HCT116 (cell line): ENCODE measurements at regions not wholly inside any gene's neighbourhood (a gene's known extent, or its start where the extent isn't known, plus 50 kb on each side); places are given as distances from the start of the nearest gene placed in this dataset.

Source experiments
- ATAC-seq: fragments of 200-7000 bp; cut with Tn5 transposase; 2 replicates; pipeline ENCODE4 v1.9.1; 2020; ENCODE audit warnings: mild to moderate bottlenecking, moderate library complexity
- BruUV-seq: library from RNA; stranded (reverse); fragments of 400-500 nt; replicated peaks from 2 replicates; lab custom pipeline; 2021; lab: Mats Ljungman, UMichigan
- CTCF ChIA-PET: fragments of 300-600 bp; sonication (Branson Sonifier 250); formaldehyde crosslinking; loops from one replicate; lab custom pipeline; 2021; ENCODE audit warnings: antibody characterized with exemption; lab: Charles Lee
- POLR2A ChIA-PET: fragments of 300-600, 350-600 bp; sonication (Branson Sonifier 250); formaldehyde crosslinking; loops from one replicate; lab custom pipeline; 2021; ENCODE audit warnings: antibody characterized with exemption; lab: Charles Lee
- RAD21 ChIA-PET, 2 experiments: fragments of 300-600 bp; sonication (Branson Sonifier 250); formaldehyde crosslinking; loops; one replicate each; lab custom pipeline; 2023; ENCODE audit warnings: low total read pairs in 2 of 2; ENCODE audit not compliant: uncharacterized antibody in 2 of 2, unreplicated experiment in 2 of 2, low non-redundant PET in 1 of 2; lab: Charles Lee
- DNase-seq: peaks from one replicate; pipeline ENCODE4 v3.0.0-alpha.2; 2010; ENCODE audit warnings: low read depth, low spot score
- H2AFZ ChIP-seq: fragments of 200-600 bp; shearing (Covaris generic), sonication (generic); 2 replicates; pipeline ENCODE4 v1.6.1; 2017; ENCODE audit warnings: low read depth, mixed run types, mixed read lengths, antibody characterized with exemption, low read length; ENCODE audit not compliant: poor library complexity, severe bottlenecking
- H3K27ac ChIP-seq: 2 replicates; pipeline ENCODE4 v1.5.1; 2012; ENCODE audit warnings: low read depth, low read length
- H3K27me3 ChIP-seq: fragments of 200-600 bp; sonication (generic); 2 replicates; pipeline ENCODE4 v1.6.1; 2016; ENCODE audit warnings: mixed run types, low read length, mixed read lengths; ENCODE audit not compliant: insufficient read depth
- H3K36me3 ChIP-seq, 2 experiments: fragments of 200-500 bp in 1 of 2; fragments of 200-600 bp in 1 of 2; sonication (Bioruptor generic) in 1 of 2; sonication (generic) in 1 of 2; 2 replicates each; pipeline versions ENCODE4 v1.5.1 to v1.6.1; 2014 to 2016; ENCODE audit warnings: low read length in 2 of 2, inconsistent platforms in 1 of 2, mixed read lengths in 1 of 2, mixed run types in 1 of 2; ENCODE audit not compliant: insufficient read depth in 2 of 2, control insufficient read depth in 1 of 2
- H3K4me1 ChIP-seq, 2 experiments: fragments of 200-600 bp in 1 of 2; sonication (generic) in 1 of 2; 2 replicates each; pipeline versions ENCODE4 v1.5.1 to v1.6.1; 2012 to 2017; ENCODE audit warnings: low read length in 2 of 2, inconsistent platforms in 1 of 2, mild to moderate bottlenecking in 1 of 2, mixed read lengths in 1 of 2, mixed run types in 1 of 2, moderate library complexity in 1 of 2; ENCODE audit not compliant: insufficient read depth in 2 of 2, control insufficient read depth in 1 of 2
- H3K4me2 ChIP-seq: fragments of 200-600 bp; sonication (generic); 2 replicates; pipeline ENCODE4 v1.6.1; 2017; ENCODE audit warnings: mixed run types, low read length, mixed read lengths
- H3K4me3 ChIP-seq, 2 experiments: fragments of 200-600 bp in 1 of 2; sonication (generic) in 1 of 2; replicated peaks in 1 of 2; 2 replicates each; pipeline ENCODE4 v1.5.1; 2011 to 2016; ENCODE audit warnings: low read length in 2 of 2, control low read depth in 1 of 2, low read depth in 1 of 2, mild to moderate bottlenecking in 1 of 2, mixed read lengths in 1 of 2, mixed run types in 1 of 2
- H3K79me2 ChIP-seq: fragments of 200-600 bp; sonication (generic); 2 replicates; pipeline ENCODE4 v1.6.1; 2017; ENCODE audit warnings: mild to moderate bottlenecking, mixed run types, low read length, moderate library complexity, mixed read lengths; ENCODE audit not compliant: insufficient read depth
- H3K9ac ChIP-seq: fragments of 200-600 bp; sonication (generic); 2 replicates; pipeline ENCODE4 v1.6.1; 2016; ENCODE audit warnings: low read length, mixed read lengths
- H3K9me2 ChIP-seq: fragments of 200-600 bp; sonication (generic), shearing (Covaris generic); 2 replicates; pipeline ENCODE4 v1.6.1; 2017; ENCODE audit warnings: mixed run types, mild to moderate bottlenecking, moderate library complexity; ENCODE audit not compliant: insufficient read depth
- H3K9me3 ChIP-seq, 2 experiments: fragments of 200-500 bp in 1 of 2; fragments of 200-600 bp in 1 of 2; sonication (Bioruptor generic) in 1 of 2; sonication (generic) in 1 of 2; 2 replicates each; pipeline ENCODE4 v1.6.1; 2014 to 2017; ENCODE audit warnings: low read length in 2 of 2, mixed read lengths in 2 of 2, inconsistent platforms in 1 of 2, low read depth in 1 of 2, mild to moderate bottlenecking in 1 of 2, mixed run types in 1 of 2, moderate library complexity in 1 of 2; ENCODE audit not compliant: control insufficient read depth in 1 of 2, insufficient read depth in 1 of 2
- H4K20me1 ChIP-seq: fragments of 200-600 bp; sonication (generic), shearing (Covaris generic); 2 replicates; pipeline ENCODE4 v1.6.1; 2017; ENCODE audit warnings: mixed run types, mild to moderate bottlenecking, moderate library complexity; ENCODE audit not compliant: insufficient read depth
- CBX3 ChIP-seq: IDR thresholded peaks from 2 replicates; pipeline ENCODE4 v1.6.1; 2012; ENCODE audit warnings: low read depth
- CEBPB ChIP-seq: IDR thresholded peaks from 2 replicates; pipeline ENCODE4 v1.6.1; 2012; ENCODE audit warnings: low read depth
- EGR1 ChIP-seq: IDR thresholded peaks from 2 replicates; pipeline ENCODE4 v1.6.1; 2012; ENCODE audit warnings: low read depth
- FOSL1 ChIP-seq: IDR thresholded peaks from 2 replicates; pipeline ENCODE4 v1.6.1; 2012; ENCODE audit warnings: low read depth
- JUND ChIP-seq: IDR thresholded peaks from 2 replicates; pipeline ENCODE4 v1.6.1; 2012
- POLR2A ChIP-seq: IDR thresholded peaks from 2 replicates; pipeline ENCODE4 v1.7.0; 2011; ENCODE audit warnings: borderline replicate concordance; ENCODE audit not compliant: insufficient read depth, insufficient read length; ENCODE audit errors: extremely low read depth
- POLR2AphosphoS5 ChIP-seq: IDR thresholded peaks from 2 replicates; pipeline ENCODE4 v1.6.1; 2011; ENCODE audit warnings: mild to moderate bottlenecking, low read depth, low read length, moderate library complexity
- RAD21 ChIP-seq: IDR thresholded peaks from 2 replicates; pipeline ENCODE4 v1.6.1; 2012; ENCODE audit warnings: low read depth, mild to moderate bottlenecking
- SIN3A ChIP-seq: IDR thresholded peaks from 2 replicates; pipeline ENCODE4 v1.6.1; 2012; ENCODE audit warnings: low read depth
- SP1 ChIP-seq: IDR thresholded peaks from 2 replicates; pipeline ENCODE4 v1.6.1; 2012; ENCODE audit warnings: low read depth
- TCF7L2 ChIP-seq: IDR thresholded peaks from 2 replicates; pipeline ENCODE4 v1.7.0; 2011; ENCODE audit warnings: borderline replicate concordance, inconsistent platforms; ENCODE audit not compliant: insufficient read depth, insufficient read length; ENCODE audit errors: extremely low read depth
- YY1 ChIP-seq: IDR thresholded peaks from 2 replicates; pipeline ENCODE4 v1.6.1; 2011; ENCODE audit warnings: low read length, low read depth, moderate library complexity, mild to moderate bottlenecking; ENCODE audit not compliant: insufficient replicate concordance; ENCODE audit errors: extremely low read depth
- ZFX ChIP-seq: fragments of 450-650 bp; IDR thresholded peaks from 2 replicates; pipeline ENCODE4 v1.6.1; 2017
- intact Hi-C: fragments of 100-400 bp; cut with micrococcal nuclease; formaldehyde crosslinking; loops from 2 replicates; pipeline ENCODE4 v1.10.0; 2022
- TF ChIP-seq, protein P1 (sequence below): IDR thresholded peaks from 2 replicates; pipeline ENCODE4 v1.6.1; 2011; ENCODE audit warnings: mild to moderate bottlenecking, low read length, moderate library complexity; ENCODE audit not compliant: insufficient replicate concordance; ENCODE audit errors: extremely low read depth
- TF ChIP-seq, protein P2 (sequence below): IDR thresholded peaks from 2 replicates; pipeline ENCODE4 v1.6.1; 2012; ENCODE audit warnings: low read depth

DNA sequence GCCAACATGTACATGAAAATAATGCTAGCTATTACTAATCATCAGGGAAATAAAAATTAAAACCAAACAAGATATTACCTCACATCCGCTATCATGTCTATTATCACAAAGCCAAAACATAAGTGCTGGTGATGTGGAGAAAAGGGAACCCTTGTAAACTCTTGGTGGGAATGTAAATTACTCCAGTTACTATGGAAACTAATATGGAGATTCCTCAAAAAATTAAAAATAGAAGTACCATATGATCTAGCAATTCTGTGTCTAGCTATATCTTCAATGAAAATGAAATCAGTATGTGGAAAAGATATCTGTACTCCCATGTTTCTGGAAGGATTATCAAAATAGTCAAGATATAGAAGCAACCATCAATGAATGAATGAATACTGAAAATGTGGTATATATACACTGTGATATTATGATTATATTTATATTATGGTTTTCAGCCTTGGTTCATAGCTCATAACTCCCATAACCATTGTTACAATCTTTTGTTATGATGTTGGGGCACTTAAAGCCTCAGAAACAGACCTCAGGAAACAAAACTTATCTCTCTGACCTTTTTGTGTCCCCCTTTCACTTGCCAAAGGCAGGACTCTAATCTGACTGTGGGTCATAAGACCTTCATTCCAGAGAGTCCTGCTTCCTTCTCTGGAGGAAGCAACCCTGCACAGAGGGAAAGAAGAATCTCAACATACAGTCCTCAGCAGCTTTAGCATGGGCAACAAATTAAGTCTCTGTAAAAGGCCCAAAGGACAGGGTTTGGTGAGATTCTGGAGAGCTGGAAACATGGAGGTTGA, 933.2 kb downstream of the ADGRL3 start:
- TF ChIP-seq, protein P1, sequence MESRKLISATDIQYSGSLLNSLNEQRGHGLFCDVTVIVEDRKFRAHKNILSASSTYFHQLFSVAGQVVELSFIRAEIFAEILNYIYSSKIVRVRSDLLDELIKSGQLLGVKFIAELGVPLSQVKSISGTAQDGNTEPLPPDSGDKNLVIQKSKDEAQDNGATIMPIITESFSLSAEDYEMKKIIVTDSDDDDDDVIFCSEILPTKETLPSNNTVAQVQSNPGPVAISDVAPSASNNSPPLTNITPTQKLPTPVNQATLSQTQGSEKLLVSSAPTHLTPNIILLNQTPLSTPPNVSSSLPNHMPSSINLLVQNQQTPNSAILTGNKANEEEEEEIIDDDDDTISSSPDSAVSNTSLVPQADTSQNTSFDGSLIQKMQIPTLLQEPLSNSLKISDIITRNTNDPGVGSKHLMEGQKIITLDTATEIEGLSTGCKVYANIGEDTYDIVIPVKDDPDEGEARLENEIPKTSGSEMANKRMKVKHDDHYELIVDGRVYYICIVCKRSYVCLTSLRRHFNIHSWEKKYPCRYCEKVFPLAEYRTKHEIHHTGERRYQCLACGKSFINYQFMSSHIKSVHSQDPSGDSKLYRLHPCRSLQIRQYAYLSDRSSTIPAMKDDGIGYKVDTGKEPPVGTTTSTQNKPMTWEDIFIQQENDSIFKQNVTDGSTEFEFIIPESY, result no peak
- TF ChIP-seq POLR2AphosphoS5 (no peak), EGR1 (no peak), POLR2A (no peak)
- TF ChIP-seq, all 23 proteins: peak for 0
- no peak overlapping the region for H3K27ac ChIP-seq
- H3K4me1 ChIP-seq, result no peaks in the 10 kb centered on the region; a peak in 1 of 4 replicates

DNA sequence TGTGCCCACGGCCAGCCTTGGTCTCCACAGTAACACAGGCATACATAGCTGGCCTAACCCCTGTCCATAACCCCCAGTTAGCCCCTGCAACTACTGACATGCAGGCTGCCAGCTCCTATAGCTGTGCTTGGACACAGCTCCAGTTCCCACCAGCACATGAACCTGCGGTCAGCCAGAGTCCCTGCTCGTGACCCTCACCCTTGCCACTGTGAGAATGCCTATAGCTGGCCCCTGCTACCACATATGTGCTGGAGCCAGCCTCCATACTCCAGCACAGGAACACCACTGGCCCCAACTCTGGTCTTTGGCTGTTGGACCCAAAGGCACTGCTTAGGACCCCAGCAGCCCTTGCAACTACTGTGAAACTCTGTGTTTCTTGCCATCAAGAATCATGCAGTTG, 930.9 kb downstream of the ADGRL3 start:
- ChIA-PET POLR2A (no interaction called here), RAD21 (no interaction called here), CTCF (no interaction called here)
- H4K20me1 ChIP-seq, result no peaks in the 10 kb centered on the region
- intact Hi-C loops, result no loop called here
- peaks cover 18 to 26% of the 10 kb centered on the region in 2 experiments; a peak in 3 of 4 replicates for H3K9me3 ChIP-seq
- no peaks in the 10 kb centered on the region for H3K79me2 ChIP-seq
- H2AFZ ChIP-seq, result no peak overlapping the region
- DNase-seq, result no peak
- no peak overlapping the region for H3K9ac ChIP-seq
- BruUV-seq, result no TSS peak
- no peaks in the 10 kb centered on the region for H3K9me2 ChIP-seq
- H3K4me3 ChIP-seq, result no peak overlapping the region
- H3K4me1 ChIP-seq, result no peaks in the 10 kb centered on the region; a peak in 1 of 4 replicates
- H3K27ac ChIP-seq, result no peak overlapping the region
- no peak for ATAC-seq
- no peaks in the 10 kb centered on the region for H3K27me3 ChIP-seq
- H3K36me3 ChIP-seq, result no peaks in the 10 kb centered on the region
- H3K4me2 ChIP-seq, result no peak overlapping the region
- no peak for TF ChIP-seq TCF7L2
- TF ChIP-seq YY1, result no peak
- no peak for TF ChIP-seq RAD21
- no peak for TF ChIP-seq SIN3A
- TF ChIP-seq, protein P2, sequence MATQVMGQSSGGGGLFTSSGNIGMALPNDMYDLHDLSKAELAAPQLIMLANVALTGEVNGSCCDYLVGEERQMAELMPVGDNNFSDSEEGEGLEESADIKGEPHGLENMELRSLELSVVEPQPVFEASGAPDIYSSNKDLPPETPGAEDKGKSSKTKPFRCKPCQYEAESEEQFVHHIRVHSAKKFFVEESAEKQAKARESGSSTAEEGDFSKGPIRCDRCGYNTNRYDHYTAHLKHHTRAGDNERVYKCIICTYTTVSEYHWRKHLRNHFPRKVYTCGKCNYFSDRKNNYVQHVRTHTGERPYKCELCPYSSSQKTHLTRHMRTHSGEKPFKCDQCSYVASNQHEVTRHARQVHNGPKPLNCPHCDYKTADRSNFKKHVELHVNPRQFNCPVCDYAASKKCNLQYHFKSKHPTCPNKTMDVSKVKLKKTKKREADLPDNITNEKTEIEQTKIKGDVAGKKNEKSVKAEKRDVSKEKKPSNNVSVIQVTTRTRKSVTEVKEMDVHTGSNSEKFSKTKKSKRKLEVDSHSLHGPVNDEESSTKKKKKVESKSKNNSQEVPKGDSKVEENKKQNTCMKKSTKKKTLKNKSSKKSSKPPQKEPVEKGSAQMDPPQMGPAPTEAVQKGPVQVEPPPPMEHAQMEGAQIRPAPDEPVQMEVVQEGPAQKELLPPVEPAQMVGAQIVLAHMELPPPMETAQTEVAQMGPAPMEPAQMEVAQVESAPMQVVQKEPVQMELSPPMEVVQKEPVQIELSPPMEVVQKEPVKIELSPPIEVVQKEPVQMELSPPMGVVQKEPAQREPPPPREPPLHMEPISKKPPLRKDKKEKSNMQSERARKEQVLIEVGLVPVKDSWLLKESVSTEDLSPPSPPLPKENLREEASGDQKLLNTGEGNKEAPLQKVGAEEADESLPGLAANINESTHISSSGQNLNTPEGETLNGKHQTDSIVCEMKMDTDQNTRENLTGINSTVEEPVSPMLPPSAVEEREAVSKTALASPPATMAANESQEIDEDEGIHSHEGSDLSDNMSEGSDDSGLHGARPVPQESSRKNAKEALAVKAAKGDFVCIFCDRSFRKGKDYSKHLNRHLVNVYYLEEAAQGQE, result no peak
- TF ChIP-seq ZFX, result no peak
- TF ChIP-seq SP1, result no peak
- no peak for TF ChIP-seq JUND
- no peak for TF ChIP-seq FOSL1
- TF ChIP-seq CBX3, result no peak
- TF ChIP-seq EGR1, result no peak
- no peak for TF ChIP-seq CEBPB

More for the DNA sequence above, 933.2 kb downstream of the ADGRL3 start:
- ChIA-PET CTCF (no interaction called here), POLR2A (no interaction called here), RAD21 (no interaction called here)
- H3K79me2 ChIP-seq, result no peaks in the 10 kb centered on the region
- no peak overlapping the region for H3K4me2 ChIP-seq
- H3K4me3 ChIP-seq, result no peak overlapping the region
- no peaks in the 10 kb centered on the region for H3K36me3 ChIP-seq
- no TSS peak for BruUV-seq
- peaks cover 18 to 26% of the 10 kb centered on the region in 2 experiments; a peak in 3 of 4 replicates for H3K9me3 ChIP-seq
- H4K20me1 ChIP-seq, result no peaks in the 10 kb centered on the region
- intact Hi-C loops, result no loop called here
- H2AFZ ChIP-seq, result no peak overlapping the region
- no peak overlapping the region for H3K9ac ChIP-seq
- no peak for DNase-seq
- no peaks in the 10 kb centered on the region for H3K27me3 ChIP-seq
- no peak for ATAC-seq
- H3K9me2 ChIP-seq, result no peaks in the 10 kb centered on the region
